ENCODE measurements at regions not wholly inside any gene's neighbourhood (a gene's known extent, or its start where the extent isn't known, plus 50 kb on each side); places are given as distances from the start of the nearest gene placed in this dataset.
"Not testable (repeated sequence)": the region's sequence is repeated elsewhere in the genome, so short reads cannot be mapped to it uniquely, and the experiment has no call there.

- DNase-seq = no peak
These were observed 257.7 kb downstream of the ACTR3B start for GRCh38 chr7:153017223-153017622.

- no peak for DNase-seq
These were observed 262.0 kb downstream of the ACTR3B start for GRCh38 chr7:153021542-153021941.

GRCh38 chr7:153022475-153023193, 263.1 kb downstream of the ACTR3B start:
- no peak for DNase-seq

- DNase-seq = no peak
These were observed 263.6 kb downstream of the ACTR3B start for GRCh38 chr7:153023194-153023592.

GRCh38 chr7:153027210-153027609, 267.7 kb downstream of the ACTR3B start:
- no peak for DNase-seq

GRCh38 chr7:153027904-153028303, 268.4 kb downstream of the ACTR3B start:
- no peak for DNase-seq

- DNase-seq = no peak
These were observed 271.4 kb downstream of the ACTR3B start for GRCh38 chr7:153030976-153031375.

GRCh38 chr7:153034791-153035190, 275.2 kb downstream of the ACTR3B start:
- DNase-seq = no peak

- no peak for DNase-seq
These were observed 277.0 kb downstream of the ACTR3B start for GRCh38 chr7:153036396-153037063.

- no peak for DNase-seq
These were observed 283.9 kb downstream of the ACTR3B start for GRCh38 chr7:153043440-153043839.

- DNase-seq = no peak
These were observed 285.4 kb downstream of the ACTR3B start for GRCh38 chr7:153044981-153045380.

GRCh38 chr7:153047079-153047959, 287.8 kb downstream of the ACTR3B start:
- no peak for DNase-seq

- DNase-seq = no peak
These were observed 292.7 kb downstream of the ACTR3B start for GRCh38 chr7:153052206-153052605.

GRCh38 chr7:153061910-153062528, 302.5 kb downstream of the ACTR3B start:
- no peak for DNase-seq

- no peak for DNase-seq
These were observed 305.5 kb downstream of the ACTR3B start for GRCh38 chr7:153065051-153065450.

- DNase-seq = no peak
These were observed 307.2 kb downstream of the ACTR3B start for GRCh38 chr7:153066711-153067110.

GRCh38 chr7:153070141-153070540, 310.6 kb downstream of the ACTR3B start:
- no peak for DNase-seq

- DNase-seq = no peak
These were observed 313.3 kb downstream of the ACTR3B start for GRCh38 chr7:153072806-153073205.

GRCh38 chr7:153076289-153076688, 316.7 kb downstream of the ACTR3B start:
- not testable (repeated sequence) for DNase-seq

GRCh38 chr7:153081496-153081895, 321.9 kb downstream of the ACTR3B start:
- DNase-seq = no peak

- DNase-seq = no peak
These were observed 324.7 kb downstream of the ACTR3B start for GRCh38 chr7:153084278-153084677.

- no peak for DNase-seq
These were observed 327.9 kb downstream of the ACTR3B start for GRCh38 chr7:153087498-153087897.

- DNase-seq = no peak
These were observed 329.0 kb downstream of the ACTR3B start for GRCh38 chr7:153088601-153089000.
